WTC11 (cell line): ENCODE measurements at regions not wholly inside any gene's neighbourhood (a gene's known extent, or its start where the extent isn't known, plus 50 kb on each side); places are given as distances from the start of the nearest gene placed in this dataset.

ENCODE experiments used
- CREB1 ChIP-seq: sonication (generic); formaldehyde crosslinking; IDR thresholded peaks from 2 replicates; pipeline ENCODE4 v1.8.0; 2023; ENCODE audit warnings: mild to moderate bottlenecking, missing genetic modification reagents
- CREM ChIP-seq: sonication (generic); formaldehyde crosslinking; IDR thresholded peaks from 2 replicates; pipeline ENCODE4 v1.8.1; 2022; ENCODE audit warnings: mild to moderate bottlenecking, missing genetic modification reagents, moderate library complexity
- CTCF ChIP-seq: fragments of 200-600 bp; IDR thresholded peaks from 2 replicates; pipeline ENCODE4 v1.8.0; 2022; ENCODE audit warnings: antibody characterized with exemption
- MAX ChIP-seq: sonication (generic); formaldehyde crosslinking; IDR thresholded peaks from 2 replicates; pipeline ENCODE4 v1.8.0; 2022; ENCODE audit warnings: mild to moderate bottlenecking, missing genetic modification reagents
- TEAD4 ChIP-seq: sonication (generic); formaldehyde crosslinking; IDR thresholded peaks from 2 replicates; pipeline ENCODE4 v1.8.0; 2022; ENCODE audit warnings: mild to moderate bottlenecking, missing genetic modification reagents
- ZMAT4 ChIP-seq: fragments of 250-450 bp; sonication (Bioruptor Pico); IDR thresholded peaks from 2 replicates; pipeline ENCODE4 v1.9.0; 2021; ENCODE audit warnings: mild to moderate bottlenecking
- ZNF138 ChIP-seq: sonication (generic); formaldehyde crosslinking; conservative IDR thresholded peaks from 2 replicates; pipeline ENCODE4 v1.8.1; 2022; ENCODE audit warnings: mild to moderate bottlenecking, moderate library complexity, missing genetic modification reagents
- TF ChIP-seq, protein P1 (sequence below): sonication (generic); formaldehyde crosslinking; conservative IDR thresholded peaks from 2 replicates; pipeline ENCODE4 v1.8.1; 2022; ENCODE audit warnings: mild to moderate bottlenecking, missing genetic modification reagents

GRCh38 chr13:44176173-44176572 lies 197.5 kb upstream of the SERP2 start:
- TF ChIP-seq TEAD4 (CRISPR knock-in tag): no peak
- no peak for TF ChIP-seq MAX (CRISPR knock-in tag)
- TF ChIP-seq CTCF: no peak
- TF ChIP-seq CREM (CRISPR knock-in tag): no peak
- no peak for TF ChIP-seq CREB1 (CRISPR knock-in tag)
- no peak for TF ChIP-seq ZMAT4
- TF ChIP-seq ZNF138: no peak
- TF ChIP-seq, protein P1, sequence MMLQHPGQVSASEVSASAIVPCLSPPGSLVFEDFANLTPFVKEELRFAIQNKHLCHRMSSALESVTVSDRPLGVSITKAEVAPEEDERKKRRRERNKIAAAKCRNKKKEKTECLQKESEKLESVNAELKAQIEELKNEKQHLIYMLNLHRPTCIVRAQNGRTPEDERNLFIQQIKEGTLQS (CRISPR knock-in tag): no peak
